ENCODE measurements at regions not wholly inside any gene's neighbourhood (a gene's known extent, or its start where the extent isn't known, plus 50 kb on each side); places are given as distances from the start of the nearest gene placed in this dataset.
"Not testable (repeated sequence)": the region's sequence is repeated elsewhere in the genome, so short reads cannot be mapped to it uniquely, and the experiment has no call there.

DNA sequence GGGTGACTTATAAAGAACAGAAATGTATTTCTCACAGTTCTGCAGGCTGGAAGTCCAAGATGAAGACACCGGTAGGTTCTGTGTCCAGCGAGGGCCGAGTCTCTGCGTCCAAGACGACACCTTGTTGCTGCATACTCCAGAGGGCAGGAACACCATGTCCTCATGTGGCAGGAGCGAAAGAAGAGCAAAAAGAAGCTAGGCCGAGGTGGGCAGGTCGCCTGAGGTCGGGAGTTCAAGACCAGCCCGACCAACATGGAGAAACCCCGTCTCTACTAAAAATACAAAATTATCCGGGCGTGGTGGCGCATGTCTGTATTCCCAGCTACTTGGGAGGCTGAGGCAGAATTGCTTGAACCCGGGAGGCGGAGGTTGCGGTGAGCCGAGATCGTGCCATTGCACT lies 483.6 kb downstream of the EIPR1 start:
- TF ChIP-seq, protein P1, sequence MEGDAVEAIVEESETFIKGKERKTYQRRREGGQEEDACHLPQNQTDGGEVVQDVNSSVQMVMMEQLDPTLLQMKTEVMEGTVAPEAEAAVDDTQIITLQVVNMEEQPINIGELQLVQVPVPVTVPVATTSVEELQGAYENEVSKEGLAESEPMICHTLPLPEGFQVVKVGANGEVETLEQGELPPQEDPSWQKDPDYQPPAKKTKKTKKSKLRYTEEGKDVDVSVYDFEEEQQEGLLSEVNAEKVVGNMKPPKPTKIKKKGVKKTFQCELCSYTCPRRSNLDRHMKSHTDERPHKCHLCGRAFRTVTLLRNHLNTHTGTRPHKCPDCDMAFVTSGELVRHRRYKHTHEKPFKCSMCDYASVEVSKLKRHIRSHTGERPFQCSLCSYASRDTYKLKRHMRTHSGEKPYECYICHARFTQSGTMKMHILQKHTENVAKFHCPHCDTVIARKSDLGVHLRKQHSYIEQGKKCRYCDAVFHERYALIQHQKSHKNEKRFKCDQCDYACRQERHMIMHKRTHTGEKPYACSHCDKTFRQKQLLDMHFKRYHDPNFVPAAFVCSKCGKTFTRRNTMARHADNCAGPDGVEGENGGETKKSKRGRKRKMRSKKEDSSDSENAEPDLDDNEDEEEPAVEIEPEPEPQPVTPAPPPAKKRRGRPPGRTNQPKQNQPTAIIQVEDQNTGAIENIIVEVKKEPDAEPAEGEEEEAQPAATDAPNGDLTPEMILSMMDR (IDR thresholded peaks at IDR 0.05), result not testable (repeated sequence)
- not testable (repeated sequence) for TF ChIP-seq POLR2A, EP300 (IDR thresholded peaks at IDR 0.05)
